Occipital lobe (tissue), 1 donor: ENCODE measurements at regions not wholly inside any gene's neighbourhood (a gene's known extent, or its start where the extent isn't known, plus 50 kb on each side); places are given as distances from the start of the nearest gene placed in this dataset.

ENCODE experiments used
- DNase-seq: peaks from one replicate; lab custom pipeline; 2025; lab: John Stamatoyannopoulos, UW

GRCh38 chr9:13491138-13491492 is 211.6 kb upstream of the MPDZ start:
- no peak for DNase-seq

DNA sequence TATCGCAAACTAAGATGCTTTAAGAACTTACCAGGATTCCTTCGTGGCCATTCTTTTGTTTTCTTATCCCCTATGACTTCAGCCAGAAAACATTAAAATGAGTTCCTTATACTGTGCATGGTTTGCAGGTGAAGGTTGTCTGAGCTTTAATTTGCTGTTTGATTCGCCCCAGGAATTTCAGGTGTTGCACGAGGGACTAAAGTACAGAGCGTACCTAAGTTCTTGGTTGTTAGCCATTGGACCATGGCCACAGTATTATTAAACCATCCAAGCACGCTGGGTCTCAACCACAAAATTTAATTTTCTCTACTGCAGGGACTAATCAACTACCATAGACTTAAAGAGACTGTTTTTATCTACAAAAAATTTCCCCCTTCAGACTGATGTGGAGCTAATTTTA is 208.4 kb upstream of the MPDZ start:
- DNase-seq: no peak

DNA sequence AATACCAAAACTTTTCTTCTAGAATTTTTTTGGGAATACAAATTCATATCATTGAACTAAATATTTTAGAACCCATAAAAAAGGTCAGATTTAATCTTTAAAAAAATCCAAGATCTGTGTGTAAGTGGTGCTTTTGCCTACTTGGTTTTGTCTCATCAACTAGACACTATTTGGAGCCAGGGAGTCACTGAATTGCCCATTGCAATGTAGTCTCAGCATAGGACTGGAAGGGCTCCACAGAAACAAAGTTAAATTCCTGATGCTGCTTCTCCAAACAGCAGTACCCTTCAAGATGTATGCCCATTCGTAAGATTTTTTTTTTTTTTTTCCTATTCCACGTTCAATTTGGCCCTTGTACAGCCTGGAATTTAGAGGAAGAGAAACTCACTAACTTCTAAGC is 208.0 kb upstream of the MPDZ start:
- no peak for DNase-seq

DNA sequence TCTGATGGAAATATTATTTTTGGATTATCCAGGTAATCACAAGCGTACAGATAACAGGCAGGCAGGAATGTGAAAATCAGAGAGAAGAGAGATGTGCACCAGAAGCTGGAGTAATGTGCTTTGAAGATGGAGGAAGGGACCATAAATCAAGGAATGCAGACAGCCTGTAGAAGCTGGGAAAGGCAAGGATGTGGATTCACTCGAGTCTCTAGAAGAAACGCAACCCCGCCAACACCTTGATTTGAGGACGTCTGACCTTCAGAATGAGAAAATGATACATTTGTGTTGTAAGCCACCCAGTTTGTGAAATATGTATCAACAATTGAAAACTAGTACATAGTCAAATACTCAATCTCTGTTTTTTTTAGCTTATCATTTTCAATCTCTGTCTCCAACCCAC is 207.6 kb upstream of the MPDZ start:
- no peak for DNase-seq

GRCh38 chr9:13485068-13485596 is 205.6 kb upstream of the MPDZ start:
- no peak for DNase-seq

DNA sequence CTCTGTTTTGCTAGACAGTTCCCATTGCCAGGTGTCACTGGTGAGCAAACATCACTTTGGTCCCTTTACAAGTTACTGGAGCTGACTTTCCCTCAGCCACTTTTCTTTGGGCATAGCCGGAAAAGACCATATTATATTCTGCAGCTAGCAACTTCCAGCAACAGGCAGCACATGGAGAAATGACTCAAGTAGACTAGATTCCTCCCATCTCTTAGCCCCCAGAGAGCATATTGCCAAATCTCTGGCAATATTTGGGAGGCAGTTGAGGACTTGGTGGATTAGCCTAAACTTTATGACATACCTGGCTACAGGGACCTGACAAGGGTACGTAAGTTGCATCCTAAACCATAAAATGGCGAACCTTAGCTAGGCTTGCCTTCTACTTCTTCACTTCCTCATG is 204.7 kb upstream of the MPDZ start:
- DNase-seq: no peak

- no peak for DNase-seq
Measured at GRCh38 chr9:13481274-13481673, 201.8 kb upstream of the MPDZ start.

DNA sequence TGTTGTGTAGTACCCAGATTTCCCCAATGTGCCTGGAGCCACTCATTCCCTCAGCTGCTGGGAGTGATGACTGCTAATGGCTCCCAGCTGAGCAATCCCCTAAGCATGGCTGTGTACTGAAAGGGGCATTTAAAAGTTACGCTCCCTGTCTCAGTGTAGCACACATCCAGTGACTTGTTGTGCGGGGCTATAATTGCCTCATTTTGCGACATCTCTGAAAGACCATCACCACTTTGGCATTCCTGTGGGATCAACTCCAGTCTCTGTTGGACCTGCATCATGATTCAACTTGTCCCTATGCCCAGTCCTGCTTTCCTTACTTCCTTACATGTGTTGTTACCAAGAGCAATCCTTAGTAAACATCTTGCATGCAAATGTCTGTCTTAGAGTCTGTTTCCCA is 201.2 kb upstream of the MPDZ start:
- DNase-seq: peak; percentile 4

DNA sequence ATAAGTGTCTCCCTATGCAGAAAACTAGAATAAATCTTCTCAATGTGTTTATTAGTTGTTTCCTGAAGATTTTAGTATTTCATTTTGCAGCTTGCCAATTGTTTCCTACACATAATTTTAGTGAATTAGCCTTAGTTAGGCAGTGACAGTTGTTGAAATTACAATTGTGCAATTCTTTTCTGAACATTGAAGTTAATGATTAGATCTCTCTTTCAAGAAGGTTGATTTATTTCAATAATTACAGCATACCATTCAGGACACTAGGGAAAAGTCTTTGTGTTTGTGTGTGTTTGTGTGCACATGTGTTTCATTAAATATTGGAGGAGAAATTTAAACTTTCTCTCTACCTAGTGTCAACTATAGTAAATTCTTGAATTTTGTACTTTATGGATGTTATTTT is 199.6 kb upstream of the MPDZ start:
- DNase-seq: no peak

- no peak for DNase-seq
Measured at GRCh38 chr9:13478639-13479038, 199.1 kb upstream of the MPDZ start.

DNA sequence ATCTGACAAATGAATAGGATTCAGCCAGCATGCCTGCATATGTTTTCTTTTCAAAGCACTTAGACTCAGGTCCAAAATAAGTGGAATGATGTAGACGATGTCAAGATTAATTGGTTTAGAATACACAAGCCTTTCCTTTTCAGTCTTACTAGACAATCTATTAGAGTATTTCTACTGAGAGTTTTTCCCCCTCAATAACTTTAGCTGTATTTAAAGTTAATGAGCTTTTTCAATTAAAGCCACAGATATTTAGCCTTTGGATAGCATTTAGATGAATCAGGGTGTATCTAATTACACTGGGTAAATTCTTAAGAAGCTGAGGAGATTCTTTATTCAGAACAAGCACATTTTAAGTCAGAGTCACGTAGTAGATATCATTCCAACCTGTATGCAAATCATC is 198.7 kb upstream of the MPDZ start:
- no peak for DNase-seq

- no peak for DNase-seq
Measured at GRCh38 chr9:13470836-13471235, 191.3 kb upstream of the MPDZ start.

DNA sequence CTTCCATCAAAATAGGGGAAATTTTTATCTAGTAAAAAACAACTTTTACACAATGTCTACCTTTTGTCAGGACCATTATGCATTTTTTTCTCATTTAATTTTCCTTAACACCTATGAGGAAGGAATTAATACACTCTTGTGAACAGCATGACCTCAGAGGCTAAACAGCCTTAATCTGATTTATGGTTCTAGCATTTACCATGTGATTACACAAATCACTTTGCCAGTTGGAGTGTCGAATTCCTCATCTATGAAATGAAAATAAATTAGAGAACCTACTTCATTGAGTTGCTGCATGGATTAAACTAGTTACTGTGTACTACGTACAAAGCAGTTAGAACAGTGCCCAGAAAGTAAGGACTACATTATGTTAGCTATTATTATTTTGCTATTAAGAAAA is 187.7 kb upstream of the MPDZ start:
- no peak for DNase-seq

DNA sequence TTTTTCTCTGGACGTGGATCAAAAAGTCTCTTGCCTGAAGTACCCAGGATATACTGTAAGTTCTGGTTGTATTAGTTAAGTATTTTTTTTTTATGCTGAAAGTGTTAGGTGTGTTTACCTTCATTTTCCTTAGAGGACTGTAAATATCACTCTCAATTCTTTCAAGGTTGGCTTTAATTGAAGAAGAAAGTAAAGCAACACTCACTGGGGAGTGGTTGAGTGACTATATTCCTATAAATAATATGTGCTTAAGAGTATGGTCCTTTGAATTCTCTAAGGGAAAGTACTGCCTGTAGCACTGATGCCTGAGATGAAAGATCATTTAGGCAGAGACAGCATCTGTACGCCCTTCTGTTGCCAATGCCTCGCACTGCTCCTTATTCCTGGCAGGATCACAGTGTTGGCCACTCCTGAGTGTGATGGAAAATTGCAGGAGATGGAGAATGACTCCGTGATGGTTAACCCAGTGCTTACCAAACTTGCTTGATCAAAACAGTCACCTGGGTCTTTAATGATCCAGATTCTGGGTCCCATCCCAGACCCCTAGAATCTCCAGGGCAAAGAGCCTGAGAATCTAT is 182.0 kb upstream of the MPDZ start:
- no peak for DNase-seq

DNA sequence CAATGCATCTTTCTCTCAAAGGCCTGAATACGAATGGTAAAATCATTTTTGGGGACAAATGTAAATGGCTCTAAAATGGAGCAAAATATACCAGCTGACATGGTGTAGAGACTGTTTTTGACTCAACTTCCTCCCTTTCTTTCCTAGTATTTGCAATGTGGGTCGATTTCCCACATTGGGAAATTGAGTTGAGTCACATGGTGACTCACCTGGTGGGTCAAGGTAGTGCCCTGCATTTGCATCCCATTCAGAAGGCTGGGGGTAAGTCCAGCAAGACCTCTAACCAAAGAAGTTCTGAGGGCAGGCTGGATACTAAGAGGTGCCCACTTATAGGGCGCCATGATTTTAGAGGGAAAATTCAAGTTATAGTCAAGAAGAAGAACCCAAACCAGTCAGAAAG is 179.6 kb upstream of the MPDZ start:
- DNase-seq: no peak

DNA sequence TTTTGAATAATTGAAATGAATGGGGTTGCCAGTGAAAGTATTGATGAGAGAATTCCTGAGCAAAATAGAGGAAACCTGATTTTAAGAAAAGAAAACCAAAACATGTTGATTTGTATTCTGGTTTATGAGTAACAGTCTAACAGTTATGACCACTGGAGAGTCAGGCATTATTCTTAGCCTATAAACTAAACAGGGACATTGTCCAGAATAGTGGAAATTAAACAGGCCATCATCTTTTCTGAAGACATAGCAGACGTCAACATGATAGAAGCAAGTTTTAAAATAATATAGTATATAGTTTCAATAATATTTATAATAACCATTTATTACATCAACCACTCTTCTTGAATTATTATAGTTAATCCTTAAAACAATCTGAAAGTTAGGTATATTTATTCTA is 178.3 kb upstream of the MPDZ start:
- no peak for DNase-seq

- DNase-seq: no peak
Measured at GRCh38 chr9:13450723-13451122, 171.2 kb upstream of the MPDZ start.

DNA sequence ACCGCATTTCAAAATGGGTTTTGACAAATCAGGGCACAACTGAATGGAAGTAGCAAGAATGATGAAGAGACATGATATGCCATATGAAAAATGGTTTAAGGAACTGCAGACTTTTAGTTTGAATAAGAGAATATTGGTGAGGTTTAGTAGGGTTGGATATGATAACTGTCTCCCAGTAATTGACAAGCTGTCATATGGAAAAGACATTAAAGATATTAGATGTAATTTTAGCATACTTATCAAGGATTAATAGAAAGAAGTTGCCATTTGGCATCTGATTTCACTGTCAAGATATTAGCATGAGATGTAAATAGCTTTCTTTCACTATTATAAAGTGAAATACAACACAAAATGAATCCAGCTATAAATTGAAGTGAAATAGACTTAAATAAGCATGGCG is 169.0 kb upstream of the MPDZ start:
- DNase-seq: no peak

DNA sequence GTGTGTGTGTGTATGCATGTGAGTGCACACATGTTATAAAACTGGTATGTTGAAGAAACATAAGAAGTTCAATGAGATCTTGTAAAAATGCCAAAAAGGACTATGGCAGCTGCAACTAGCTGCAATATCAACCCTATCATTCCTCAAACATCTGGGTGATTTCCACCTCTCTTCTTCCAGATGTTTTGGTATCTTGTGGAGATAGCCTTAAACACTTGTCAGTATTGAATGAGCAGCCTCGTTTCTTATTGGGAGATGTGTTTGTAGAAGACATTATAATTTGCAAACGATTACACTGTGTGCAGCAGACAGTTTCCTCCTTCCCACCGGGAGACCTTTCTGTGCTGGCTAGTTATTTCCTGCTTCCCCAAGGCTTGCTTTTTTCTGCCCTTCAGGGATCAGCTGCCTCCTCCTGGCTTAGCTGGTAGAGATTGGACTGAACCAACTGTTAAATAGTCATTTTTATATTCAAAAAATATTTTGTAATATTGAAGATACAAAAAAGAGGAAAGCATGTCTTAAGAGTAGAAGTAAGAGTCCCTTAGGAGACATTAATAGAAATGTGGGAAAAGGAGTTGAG is 168.4 kb upstream of the MPDZ start:
- DNase-seq: no peak

- DNase-seq: no peak
Measured at GRCh38 chr9:13446938-13447842, 167.7 kb upstream of the MPDZ start.

DNA sequence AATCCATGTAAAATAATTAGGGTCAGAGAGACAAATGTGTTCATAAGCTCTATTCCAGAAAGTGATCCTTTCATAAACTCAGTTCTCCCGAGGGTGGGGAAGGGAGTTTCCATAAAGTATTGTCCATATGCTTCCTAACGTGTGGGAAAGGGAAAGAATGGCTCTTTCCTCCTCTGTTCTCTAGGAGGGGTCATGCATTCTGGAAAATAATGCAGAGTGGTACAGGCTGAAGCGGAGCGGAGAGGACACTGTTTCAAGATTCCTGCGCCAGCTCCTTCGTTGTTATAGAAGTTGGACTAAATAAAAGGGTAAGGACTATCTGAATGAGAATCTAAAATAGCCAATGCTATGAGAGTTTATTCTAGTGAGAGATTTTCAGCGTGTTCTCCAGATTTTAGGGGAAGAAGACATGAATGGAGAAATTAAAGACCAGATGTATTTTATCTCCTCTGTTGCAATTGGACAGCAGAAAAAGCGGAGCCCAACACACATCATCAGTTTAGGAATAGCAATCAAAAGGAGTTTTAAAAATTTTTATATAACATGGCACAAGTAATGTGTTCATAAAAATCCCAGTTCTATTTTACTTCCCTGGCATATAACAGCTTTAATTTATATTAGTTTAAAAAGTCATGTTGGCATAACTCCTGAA is 166.9 kb upstream of the MPDZ start:
- no peak for DNase-seq

- no peak for DNase-seq
Measured at GRCh38 chr9:13445103-13445500, 165.6 kb upstream of the MPDZ start.
